SK-N-SH (cell line): ENCODE measurements at regions not wholly inside any gene's neighbourhood (a gene's known extent, or its start where the extent isn't known, plus 50 kb on each side); places are given as distances from the start of the nearest gene placed in this dataset.

Experiments used
- CTCF ChIA-PET: fragments of 300-600, 350-600 bp; formaldehyde crosslinking; extraction: SDS; loops from one replicate; lab custom pipeline; 2021; lab: Yijun Ruan, JAX
- POLR2A ChIA-PET: fragments of 350-600 bp; sonication (Branson Sonifier 250); formaldehyde crosslinking; extraction: SDS; loops from one replicate; lab custom pipeline; 2020; ENCODE audit warnings: antibody characterized with exemption, inconsistent platforms; lab: Yijun Ruan, JAX
- DNase-seq: peaks from one replicate; pipeline ENCODE4 v3.0.0; 2012
- H2AFZ ChIP-seq: fragments of 200-600 bp; sonication (generic); 2 replicates; pipeline ENCODE4 v1.8.1; 2016; ENCODE audit warnings: antibody characterized with exemption, mild to moderate bottlenecking, low read depth
- H3F3A ChIP-seq: fragments of 200-600 bp; sonication (generic); replicated peaks from 2 replicates; pipeline ENCODE3; 2016; ENCODE audit warnings: antibody characterized with exemption, mild to moderate bottlenecking; ENCODE audit not compliant: insufficient read depth
- H3K27ac ChIP-seq, 2 experiments: fragments of 200-500 bp in 1 of 2; fragments of 200-600 bp in 1 of 2; sonication (Bioruptor generic) in 1 of 2; sonication (generic), shearing (Covaris generic) in 1 of 2; 2 replicates each; pipeline versions ENCODE4 v1.5.1 to v1.6.1; 2014 to 2016; ENCODE audit warnings: low read depth in 2 of 2, inconsistent platforms in 1 of 2, low read length in 1 of 2, mild to moderate bottlenecking in 1 of 2, mixed read lengths in 1 of 2
- H3K27me3 ChIP-seq: fragments of 200-600 bp; sonication (generic), shearing (Covaris generic); 2 replicates; pipeline ENCODE4 v1.6.1; 2016; ENCODE audit warnings: mixed run types; ENCODE audit not compliant: insufficient read depth
- H3K36me3 ChIP-seq, 2 experiments: fragments of 200-500 bp in 1 of 2; fragments of 200-600 bp in 1 of 2; sonication (Bioruptor generic) in 1 of 2; sonication (generic) in 1 of 2; replicated peaks in 1 of 2; 2 replicates each; pipeline versions ENCODE3 to v1.5.1; 2014 to 2016; ENCODE audit warnings: low read length in 1 of 2, mild to moderate bottlenecking in 1 of 2; ENCODE audit not compliant: insufficient read depth in 2 of 2, control insufficient read depth in 1 of 2
- H3K4me1 ChIP-seq, 2 experiments: fragments of 200-500 bp in 1 of 2; fragments of 200-600 bp in 1 of 2; sonication (Bioruptor generic) in 1 of 2; sonication (generic), shearing (Covaris generic) in 1 of 2; 2 replicates each; pipeline versions ENCODE4 v1.5.1 to v1.6.1; 2014 to 2016; ENCODE audit warnings: low read depth in 1 of 2, low read length in 1 of 2, mixed run types in 1 of 2; ENCODE audit not compliant: insufficient read depth in 2 of 2, control insufficient read depth in 1 of 2
- H3K4me2 ChIP-seq: fragments of 200-600 bp; sonication (generic), shearing (Covaris generic); 2 replicates; pipeline ENCODE4 v1.6.1; 2017; ENCODE audit warnings: mixed run types
- H3K4me3 ChIP-seq, 2 experiments: fragments of 200-500 bp in 1 of 2; fragments of 200-600 bp in 1 of 2; sonication (Bioruptor generic) in 1 of 2; sonication (generic), shearing (Covaris generic) in 1 of 2; 2 replicates each; pipeline versions ENCODE4 v1.5.1 to v1.8.1; 2014 to 2016; ENCODE audit warnings: low read depth in 2 of 2, inconsistent platforms in 1 of 2, low read length in 1 of 2, mild to moderate bottlenecking in 1 of 2, mixed read lengths in 1 of 2, moderate library complexity in 1 of 2
- H3K79me2 ChIP-seq: fragments of 200-600 bp; sonication (generic); 2 replicates; pipeline ENCODE4 v1.8.1; 2017; ENCODE audit warnings: mild to moderate bottlenecking; ENCODE audit not compliant: insufficient read depth
- H3K9ac ChIP-seq: fragments of 200-600 bp; sonication (generic); 2 replicates; pipeline ENCODE4 v1.6.1; 2017; ENCODE audit warnings: mixed run types
- H3K9me2 ChIP-seq: fragments of 200-600 bp; sonication (generic); 2 replicates; pipeline ENCODE4 v1.6.1; 2017; ENCODE audit warnings: mixed run types
- H3K9me3 ChIP-seq: fragments of 200-600 bp; sonication (generic); 2 replicates; pipeline ENCODE4 v1.6.1; 2017; ENCODE audit warnings: mixed run types, mild to moderate bottlenecking, moderate library complexity
- H4K20me1 ChIP-seq: fragments of 200-600 bp; sonication (generic); 2 replicates; pipeline ENCODE4 v1.6.1; 2017; ENCODE audit warnings: mild to moderate bottlenecking, mixed run types; ENCODE audit not compliant: insufficient read depth
- EP300 ChIP-seq, 2 experiments: IDR thresholded peaks; 2 replicates each; pipeline versions ENCODE4 v1.4.0 to v1.6.1; 2012; ENCODE audit warnings: borderline replicate concordance in 1 of 2, low read depth in 1 of 2, low read length in 1 of 2
- FOXJ3 ChIP-seq: sonication (generic); formaldehyde crosslinking; IDR thresholded peaks from 2 replicates; pipeline ENCODE4 v1.5.1; 2020; ENCODE audit warnings: mild to moderate bottlenecking, missing genetic modification reagents
- FOXM1 ChIP-seq: IDR thresholded peaks from 2 replicates; pipeline ENCODE4 v1.4.0; 2012; ENCODE audit warnings: low read depth, mild to moderate bottlenecking
- JUND ChIP-seq: IDR thresholded peaks from 2 replicates; pipeline ENCODE4 v1.4.0; 2012
- NFIC ChIP-seq: IDR thresholded peaks from 2 replicates; pipeline ENCODE4 v1.4.0; 2012; ENCODE audit warnings: borderline replicate concordance
- POLR2AphosphoS5 ChIP-seq: IDR thresholded peaks from 2 replicates; pipeline ENCODE4 v1.6.1; 2012; ENCODE audit warnings: low read depth, low read length
- RAD21 ChIP-seq: IDR thresholded peaks from 2 replicates; pipeline ENCODE4 v1.6.1; 2012; ENCODE audit warnings: mild to moderate bottlenecking, low read length
- RFX5 ChIP-seq: IDR thresholded peaks from 2 replicates; pipeline ENCODE4 v1.6.1; 2012; ENCODE audit warnings: mild to moderate bottlenecking, improper control_type of control experiment, low read length
- SIN3A ChIP-seq: IDR thresholded peaks from 2 replicates; pipeline ENCODE4 v1.6.1; 2012; ENCODE audit warnings: low read depth, mild to moderate bottlenecking, low read length, moderate library complexity, borderline replicate concordance
- TCF12 ChIP-seq: IDR thresholded peaks from 2 replicates; pipeline ENCODE4 v1.4.0; 2012
- TEAD4 ChIP-seq: IDR thresholded peaks from 2 replicates; pipeline ENCODE4 v1.4.0; 2012; ENCODE audit warnings: mild to moderate bottlenecking, borderline replicate concordance; ENCODE audit not compliant: insufficient read depth
- WGBS: methylation state at CpG from one replicate; pipeline ENCODE4 v1.1.6; 2017; ENCODE audit warnings: low lambda C conversion rate; 5-methylcytosine and 5-hydroxymethylcytosine counted together
- TF ChIP-seq, protein P1 (sequence below): IDR thresholded peaks from 2 replicates; pipeline ENCODE4 v1.4.0; 2012; ENCODE audit warnings: low read depth, borderline replicate concordance
- TF ChIP-seq, protein P2 (sequence below): IDR thresholded peaks from 2 replicates; pipeline ENCODE4; 2012
- TF ChIP-seq, protein P3 (sequence below): fragments of 200-600 bp; sonication (generic); IDR thresholded peaks from 2 replicates; pipeline ENCODE4 v1.6.1; 2017; ENCODE audit warnings: antibody characterized with exemption, mild to moderate bottlenecking, moderate library complexity
- TF ChIP-seq, protein P4 (sequence below): IDR thresholded peaks from 2 replicates; pipeline ENCODE4 v1.4.0; 2012; ENCODE audit warnings: low read depth
- TF ChIP-seq, protein P5 (sequence below): fragments of 150-350 bp; IDR thresholded peaks from 2 replicates; pipeline ENCODE4 v1.6.1; 2017; ENCODE audit warnings: antibody characterized with exemption, low read length, low read depth, borderline replicate concordance
- TF ChIP-seq, protein P6 (sequence below): IDR thresholded peaks from 2 replicates; pipeline ENCODE4 v1.4.0; 2012; ENCODE audit warnings: low read depth, borderline replicate concordance

DNA sequence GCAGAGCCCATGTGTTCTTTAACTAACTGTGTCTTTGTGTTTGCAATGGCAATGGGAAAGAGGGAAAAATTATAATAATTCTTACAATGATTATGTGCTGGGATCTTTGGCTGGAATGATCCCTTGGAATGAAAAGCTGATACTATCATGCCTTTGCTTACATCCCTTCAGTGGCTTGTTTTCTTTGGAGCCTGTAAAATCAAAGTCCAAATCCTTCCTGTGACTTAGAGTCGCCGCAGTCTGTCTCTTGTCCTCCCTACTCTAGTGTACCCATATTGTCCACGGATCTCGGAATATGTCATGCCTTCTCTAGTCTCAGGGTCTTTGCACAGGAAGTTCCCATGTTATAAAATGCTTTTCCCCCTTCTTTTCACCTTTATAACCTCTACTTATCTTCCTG is 111.7 kb upstream of the MAF start:
- Histone ChIP-seq H3K27ac (no peak overlapping the region), H3K79me2 (no peaks in the 10 kb centered on the region), H3K9me2 (no peaks in the 10 kb centered on the region), H3K27me3 (no peaks in the 10 kb centered on the region), H3K4me2 (no peak overlapping the region), H3K36me3 (no peaks in the 10 kb centered on the region), H2AFZ (no peak overlapping the region), H3K4me1 (peaks cover 0 to 4% of the 10 kb centered on the region in 2 experiments; a peak in 2 of 4 replicates), H3K9ac (no peak overlapping the region), H3K4me3 (no peak overlapping the region)
- no peak for DNase-seq
- ChIA-PET POLR2A (no interaction called here), CTCF (no interaction called here)
- 53% methylated on average over 4 of the region's 4 CpGs for WGBS
- TF ChIP-seq, protein P1, sequence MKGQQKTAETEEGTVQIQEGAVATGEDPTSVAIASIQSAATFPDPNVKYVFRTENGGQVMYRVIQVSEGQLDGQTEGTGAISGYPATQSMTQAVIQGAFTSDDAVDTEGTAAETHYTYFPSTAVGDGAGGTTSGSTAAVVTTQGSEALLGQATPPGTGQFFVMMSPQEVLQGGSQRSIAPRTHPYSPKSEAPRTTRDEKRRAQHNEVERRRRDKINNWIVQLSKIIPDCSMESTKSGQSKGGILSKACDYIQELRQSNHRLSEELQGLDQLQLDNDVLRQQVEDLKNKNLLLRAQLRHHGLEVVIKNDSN = no peak
- TF ChIP-seq EP300 (IDR thresholded peaks at IDR 0.05; ENCODE audit: borderline replicate concordance in 1 of 2, low read depth in 1 of 2, low read length in 1 of 2) (no peak), RFX5 (no peak), SIN3A (no peak), FOXJ3 (no peak), TCF12 (no peak), FOXM1 (no peak), NFIC (no peak)
- TF ChIP-seq, protein P2, sequence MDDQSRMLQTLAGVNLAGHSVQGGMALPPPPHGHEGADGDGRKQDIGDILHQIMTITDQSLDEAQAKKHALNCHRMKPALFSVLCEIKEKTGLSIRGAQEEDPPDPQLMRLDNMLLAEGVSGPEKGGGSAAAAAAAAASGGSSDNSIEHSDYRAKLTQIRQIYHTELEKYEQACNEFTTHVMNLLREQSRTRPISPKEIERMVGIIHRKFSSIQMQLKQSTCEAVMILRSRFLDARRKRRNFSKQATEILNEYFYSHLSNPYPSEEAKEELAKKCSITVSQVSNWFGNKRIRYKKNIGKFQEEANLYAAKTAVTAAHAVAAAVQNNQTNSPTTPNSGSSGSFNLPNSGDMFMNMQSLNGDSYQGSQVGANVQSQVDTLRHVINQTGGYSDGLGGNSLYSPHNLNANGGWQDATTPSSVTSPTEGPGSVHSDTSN = no peak
- TF ChIP-seq, protein P3, sequence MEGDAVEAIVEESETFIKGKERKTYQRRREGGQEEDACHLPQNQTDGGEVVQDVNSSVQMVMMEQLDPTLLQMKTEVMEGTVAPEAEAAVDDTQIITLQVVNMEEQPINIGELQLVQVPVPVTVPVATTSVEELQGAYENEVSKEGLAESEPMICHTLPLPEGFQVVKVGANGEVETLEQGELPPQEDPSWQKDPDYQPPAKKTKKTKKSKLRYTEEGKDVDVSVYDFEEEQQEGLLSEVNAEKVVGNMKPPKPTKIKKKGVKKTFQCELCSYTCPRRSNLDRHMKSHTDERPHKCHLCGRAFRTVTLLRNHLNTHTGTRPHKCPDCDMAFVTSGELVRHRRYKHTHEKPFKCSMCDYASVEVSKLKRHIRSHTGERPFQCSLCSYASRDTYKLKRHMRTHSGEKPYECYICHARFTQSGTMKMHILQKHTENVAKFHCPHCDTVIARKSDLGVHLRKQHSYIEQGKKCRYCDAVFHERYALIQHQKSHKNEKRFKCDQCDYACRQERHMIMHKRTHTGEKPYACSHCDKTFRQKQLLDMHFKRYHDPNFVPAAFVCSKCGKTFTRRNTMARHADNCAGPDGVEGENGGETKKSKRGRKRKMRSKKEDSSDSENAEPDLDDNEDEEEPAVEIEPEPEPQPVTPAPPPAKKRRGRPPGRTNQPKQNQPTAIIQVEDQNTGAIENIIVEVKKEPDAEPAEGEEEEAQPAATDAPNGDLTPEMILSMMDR = no peak
- TF ChIP-seq, protein P4, sequence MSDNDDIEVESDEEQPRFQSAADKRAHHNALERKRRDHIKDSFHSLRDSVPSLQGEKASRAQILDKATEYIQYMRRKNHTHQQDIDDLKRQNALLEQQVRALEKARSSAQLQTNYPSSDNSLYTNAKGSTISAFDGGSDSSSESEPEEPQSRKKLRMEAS = no peak
- TF ChIP-seq, all 33 proteins: peak for 0
- Histone ChIP-seq H3K9me3 (no peaks in the 10 kb centered on the region), H3F3A (no peaks in the 10 kb centered on the region), H4K20me1 (no peaks in the 10 kb centered on the region)

DNA sequence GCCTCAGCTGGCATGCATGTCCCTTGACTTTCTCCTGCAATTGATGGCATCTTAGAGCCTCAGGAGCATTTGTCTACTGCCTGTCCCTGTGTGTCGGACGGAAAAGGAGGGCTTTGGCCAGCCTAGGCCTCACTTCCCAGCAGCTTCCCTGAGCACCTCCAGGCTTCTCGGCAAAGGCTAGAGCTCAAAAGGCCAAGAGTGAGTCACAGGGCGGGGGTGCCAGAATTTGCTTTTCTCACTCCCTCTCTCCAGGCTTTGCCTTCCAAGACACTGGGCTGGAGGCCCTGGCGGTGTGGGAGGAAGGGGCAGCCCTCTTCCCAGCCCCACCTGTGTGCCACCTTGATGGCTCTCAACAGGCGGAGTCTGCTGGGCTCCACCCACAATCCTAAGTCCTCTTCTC is 107.3 kb upstream of the MAF start:
- WGBS = 42% methylated on average over 5 of the region's 6 CpGs
- no peaks in the 10 kb centered on the region for H4K20me1 ChIP-seq
- H3K9me3 ChIP-seq = no peaks in the 10 kb centered on the region
- H3F3A ChIP-seq = no peaks in the 10 kb centered on the region
- no peaks in the 10 kb centered on the region for H3K9me2 ChIP-seq
- no peak overlapping the region for H3K4me2 ChIP-seq
- H3K36me3 ChIP-seq = no peaks in the 10 kb centered on the region
- POLR2A ChIA-PET = no interaction called here
- H3K79me2 ChIP-seq = no peaks in the 10 kb centered on the region
- no peak for DNase-seq
- H3K4me3 ChIP-seq = no peak overlapping the region
- CTCF ChIA-PET = no interaction called here
- H3K27ac ChIP-seq = no peak overlapping the region
- H3K9ac ChIP-seq = no peak overlapping the region
- no peak overlapping the region for H2AFZ ChIP-seq
- no peaks in the 10 kb centered on the region for H3K4me1 ChIP-seq
- no peaks in the 10 kb centered on the region for H3K27me3 ChIP-seq
- TF ChIP-seq, protein P1 = no peak
- TF ChIP-seq RAD21 = no peak
- TF ChIP-seq, protein P5, sequence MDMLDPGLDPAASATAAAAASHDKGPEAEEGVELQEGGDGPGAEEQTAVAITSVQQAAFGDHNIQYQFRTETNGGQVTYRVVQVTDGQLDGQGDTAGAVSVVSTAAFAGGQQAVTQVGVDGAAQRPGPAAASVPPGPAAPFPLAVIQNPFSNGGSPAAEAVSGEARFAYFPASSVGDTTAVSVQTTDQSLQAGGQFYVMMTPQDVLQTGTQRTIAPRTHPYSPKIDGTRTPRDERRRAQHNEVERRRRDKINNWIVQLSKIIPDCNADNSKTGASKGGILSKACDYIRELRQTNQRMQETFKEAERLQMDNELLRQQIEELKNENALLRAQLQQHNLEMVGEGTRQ = no peak
- TF ChIP-seq, protein P4 = no peak
- TF ChIP-seq, protein P3 = no peak
- TF ChIP-seq SIN3A = no peak
- no peak for TF ChIP-seq POLR2AphosphoS5
- TF ChIP-seq JUND = no peak
- TF ChIP-seq TEAD4 = no peak
- TF ChIP-seq, protein P6, sequence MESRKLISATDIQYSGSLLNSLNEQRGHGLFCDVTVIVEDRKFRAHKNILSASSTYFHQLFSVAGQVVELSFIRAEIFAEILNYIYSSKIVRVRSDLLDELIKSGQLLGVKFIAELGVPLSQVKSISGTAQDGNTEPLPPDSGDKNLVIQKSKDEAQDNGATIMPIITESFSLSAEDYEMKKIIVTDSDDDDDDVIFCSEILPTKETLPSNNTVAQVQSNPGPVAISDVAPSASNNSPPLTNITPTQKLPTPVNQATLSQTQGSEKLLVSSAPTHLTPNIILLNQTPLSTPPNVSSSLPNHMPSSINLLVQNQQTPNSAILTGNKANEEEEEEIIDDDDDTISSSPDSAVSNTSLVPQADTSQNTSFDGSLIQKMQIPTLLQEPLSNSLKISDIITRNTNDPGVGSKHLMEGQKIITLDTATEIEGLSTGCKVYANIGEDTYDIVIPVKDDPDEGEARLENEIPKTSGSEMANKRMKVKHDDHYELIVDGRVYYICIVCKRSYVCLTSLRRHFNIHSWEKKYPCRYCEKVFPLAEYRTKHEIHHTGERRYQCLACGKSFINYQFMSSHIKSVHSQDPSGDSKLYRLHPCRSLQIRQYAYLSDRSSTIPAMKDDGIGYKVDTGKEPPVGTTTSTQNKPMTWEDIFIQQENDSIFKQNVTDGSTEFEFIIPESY = no peak
